SJSA1 (cell line): ENCODE measurements at regions not wholly inside any gene's neighbourhood (a gene's known extent, or its start where the extent isn't known, plus 50 kb on each side); places are given as distances from the start of the nearest gene placed in this dataset.
"Not testable (repeated sequence)": the region's sequence is repeated elsewhere in the genome, so short reads cannot be mapped to it uniquely, and the experiment has no call there.

Experiments
- DNase-seq, 2 experiments: peaks; one replicate each; pipeline ENCODE4 v3.0.0-alpha.2; 2015 to 2020; ENCODE audit warnings: low spot score in 2 of 2, low read depth in 1 of 2
- H3K27ac ChIP-seq: fragments of 250-450 bp; sonication (Bioruptor Pico); 2 replicates; pipeline ENCODE4 v1.5.1; 2020; ENCODE audit warnings: mild to moderate bottlenecking, moderate library complexity
- H3K27me3 ChIP-seq: fragments of 250-450 bp; sonication (Bioruptor Pico); replicated peaks from 2 replicates; pipeline ENCODE4 v1.5.1; 2020; ENCODE audit warnings: mild to moderate bottlenecking, moderate library complexity
- H3K36me3 ChIP-seq: fragments of 250-450 bp; sonication (Bioruptor Pico); 2 replicates; pipeline ENCODE4 v1.5.1; 2020; ENCODE audit warnings: mild to moderate bottlenecking
- H3K4me1 ChIP-seq: fragments of 250-450 bp; sonication (Bioruptor Pico); replicated peaks from 2 replicates; pipeline ENCODE4 v1.6.1; 2021; ENCODE audit warnings: mild to moderate bottlenecking
- H3K4me3 ChIP-seq: fragments of 250-450 bp; sonication (Bioruptor Pico); 2 replicates; pipeline ENCODE4 v1.5.1; 2020; ENCODE audit warnings: mild to moderate bottlenecking
- H3K9me3 ChIP-seq: fragments of 250-450 bp; sonication (Bioruptor Pico); replicated peaks from 2 replicates; pipeline ENCODE4 v1.5.1; 2020; ENCODE audit warnings: mild to moderate bottlenecking

GRCh38 chr5:62248192-62248591 lies 57.8 kb upstream of the KIF2A start:
- H3K27me3 ChIP-seq, H3K4me1 ChIP-seq, H3K9me3 ChIP-seq, DNase-seq, H3K36me3 ChIP-seq, H3K27ac ChIP-seq, H3K4me3 ChIP-seq: not testable (repeated sequence)

DNA sequence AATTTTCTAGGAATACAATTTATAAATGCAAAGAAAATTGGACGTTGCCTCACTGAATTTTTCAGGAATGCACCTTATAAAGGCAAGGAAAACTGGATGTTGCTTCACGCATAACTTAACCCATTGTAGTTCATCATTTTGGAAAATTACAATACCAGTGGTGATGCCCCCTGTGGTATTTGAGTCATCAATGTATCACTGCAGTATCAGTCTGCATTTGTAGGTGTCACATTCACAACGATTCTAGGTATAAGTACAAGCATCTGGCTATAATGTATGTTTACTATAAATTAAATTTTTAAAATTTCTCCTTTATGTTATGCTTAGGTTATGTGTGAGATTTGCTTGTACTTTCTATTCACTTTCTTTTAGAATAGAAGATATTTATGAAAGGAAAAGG lies 55.9 kb upstream of the KIF2A start:
- H3K4me3 ChIP-seq, H3K27ac ChIP-seq, H3K36me3 ChIP-seq, H3K4me1 ChIP-seq, H3K9me3 ChIP-seq, H3K27me3 ChIP-seq, DNase-seq: not testable (repeated sequence)

DNA sequence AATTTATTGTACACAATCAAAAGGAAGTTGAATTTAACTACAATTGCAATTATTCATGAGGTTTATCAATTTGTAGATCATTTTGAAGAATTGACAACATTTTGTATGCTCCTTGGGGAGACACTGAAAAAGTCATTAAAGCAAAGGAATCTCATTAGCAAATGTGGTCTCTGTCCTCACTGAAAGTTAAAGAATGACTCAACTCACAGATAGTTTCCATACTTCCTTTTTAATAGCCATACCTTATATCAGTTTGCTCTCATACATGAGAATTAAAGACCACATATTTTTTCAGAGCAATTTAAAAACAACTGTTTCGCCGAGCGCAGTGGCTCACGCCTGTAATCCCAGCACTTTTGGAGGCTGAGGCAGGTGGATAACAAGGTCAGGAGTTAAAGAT lies 55.1 kb upstream of the KIF2A start:
- not testable (repeated sequence) for H3K9me3 ChIP-seq, DNase-seq, H3K27me3 ChIP-seq, H3K36me3 ChIP-seq, H3K27ac ChIP-seq, H3K4me3 ChIP-seq, H3K4me1 ChIP-seq

DNA sequence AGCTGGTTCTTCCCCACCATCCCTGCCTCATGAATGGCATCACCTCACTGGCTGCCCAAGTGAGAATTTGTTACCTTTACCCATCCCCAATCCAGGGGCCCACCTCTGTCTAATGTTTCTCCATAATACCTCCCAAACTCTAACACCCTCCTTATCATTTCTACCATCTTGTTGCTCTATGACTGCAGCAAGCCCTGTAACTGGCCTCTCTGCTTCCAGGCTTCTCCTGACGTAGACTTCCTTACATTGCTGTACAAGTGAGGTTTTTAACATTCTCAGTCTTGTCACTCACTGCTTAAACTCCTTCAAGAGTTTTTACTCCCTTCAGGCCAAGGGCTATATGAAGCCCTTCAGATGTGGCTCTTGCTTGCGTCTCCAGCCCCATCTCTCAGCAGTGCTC lies 53.5 kb upstream of the KIF2A start:
- not testable (repeated sequence) for H3K27me3 ChIP-seq, DNase-seq

GRCh38 chr5:62255551-62255950 lies 50.5 kb upstream of the KIF2A start:
- not testable (repeated sequence) for H3K27ac ChIP-seq, H3K36me3 ChIP-seq, H3K4me1 ChIP-seq, H3K4me3 ChIP-seq, DNase-seq, H3K27me3 ChIP-seq, H3K9me3 ChIP-seq

More for the DNA sequence above, 53.5 kb upstream of the KIF2A start:
- H3K27ac ChIP-seq, H3K4me1 ChIP-seq, H3K4me3 ChIP-seq, H3K9me3 ChIP-seq, H3K36me3 ChIP-seq: not testable (repeated sequence)

DNA sequence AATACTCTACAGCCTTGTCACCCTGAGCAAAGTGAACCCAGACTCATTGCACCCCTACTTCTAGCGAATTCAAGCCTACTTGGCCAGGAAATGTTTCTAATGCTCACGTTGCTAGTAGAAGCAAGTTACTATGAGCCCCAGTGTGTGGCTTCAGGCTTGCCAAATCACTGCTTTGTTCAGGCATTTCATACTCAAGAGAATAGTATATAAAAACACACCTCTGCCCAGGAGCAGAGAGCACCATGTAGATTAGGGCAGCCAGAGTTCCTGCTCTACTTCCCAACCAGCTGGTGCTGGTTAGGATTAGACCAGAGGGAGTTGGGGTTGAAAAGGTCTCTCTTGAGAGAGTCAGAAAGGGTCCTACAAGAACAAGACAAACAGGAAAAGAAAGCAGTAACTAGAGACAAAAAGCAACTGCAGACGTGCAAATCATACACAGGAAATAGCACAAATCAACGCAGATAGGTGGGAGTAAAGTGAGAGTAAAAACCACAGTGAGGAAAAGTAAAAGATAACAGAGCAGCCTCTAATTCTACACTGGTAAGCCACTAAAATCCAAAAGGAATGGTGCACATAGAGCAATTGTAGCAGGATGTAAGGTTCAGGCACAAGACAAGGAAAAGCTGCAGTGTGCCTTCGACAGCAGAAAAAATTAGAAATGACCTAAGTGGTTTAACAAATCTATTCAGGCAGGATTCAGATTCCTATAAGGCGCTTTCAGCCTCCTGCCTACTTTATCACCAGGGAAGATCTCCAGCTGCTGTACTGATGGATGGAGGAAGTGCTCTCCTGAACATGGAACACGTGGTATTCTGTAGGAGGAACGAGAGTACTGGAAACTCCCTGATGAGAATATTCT lies 49.6 kb upstream of the KIF2A start:
- no peaks in the 10 kb centered on the region for H3K4me1 ChIP-seq
- H3K27ac ChIP-seq = no peak overlapping the region
- H3K9me3 ChIP-seq = no peaks in the 10 kb centered on the region
- no peak for DNase-seq
- no peaks in the 10 kb centered on the region for H3K36me3 ChIP-seq
- no peaks in the 10 kb centered on the region for H3K27me3 ChIP-seq
- no peak overlapping the region for H3K4me3 ChIP-seq
